Omental fat pad (tissue), 3 donors: ENCODE measurements at regions not wholly inside any gene's neighbourhood (a gene's known extent, or its start where the extent isn't known, plus 50 kb on each side); places are given as distances from the start of the nearest gene placed in this dataset.

Experiments
- ATAC-seq: fragments of 150-250 bp; one replicate; pipeline ENCODE4 v1.9.1; 2016; ENCODE audit warnings: mild to moderate bottlenecking, moderate library complexity; ENCODE audit not compliant: low FRiP score
- DNase-seq: peaks from one replicate; pipeline ENCODE4 v3.0.0-alpha.2; 2019; ENCODE audit warnings: low spot score
- TF ChIP-seq, protein P1 (sequence below), 3 donors: fragments of 450-650 bp; IDR thresholded peaks; one replicate each; pipeline ENCODE4 v1.5.1; 2016 to 2017; ENCODE audit warnings: antibody characterized with exemption in 3 of 3, mild to moderate bottlenecking in 3 of 3, moderate library complexity in 2 of 3

DNA sequence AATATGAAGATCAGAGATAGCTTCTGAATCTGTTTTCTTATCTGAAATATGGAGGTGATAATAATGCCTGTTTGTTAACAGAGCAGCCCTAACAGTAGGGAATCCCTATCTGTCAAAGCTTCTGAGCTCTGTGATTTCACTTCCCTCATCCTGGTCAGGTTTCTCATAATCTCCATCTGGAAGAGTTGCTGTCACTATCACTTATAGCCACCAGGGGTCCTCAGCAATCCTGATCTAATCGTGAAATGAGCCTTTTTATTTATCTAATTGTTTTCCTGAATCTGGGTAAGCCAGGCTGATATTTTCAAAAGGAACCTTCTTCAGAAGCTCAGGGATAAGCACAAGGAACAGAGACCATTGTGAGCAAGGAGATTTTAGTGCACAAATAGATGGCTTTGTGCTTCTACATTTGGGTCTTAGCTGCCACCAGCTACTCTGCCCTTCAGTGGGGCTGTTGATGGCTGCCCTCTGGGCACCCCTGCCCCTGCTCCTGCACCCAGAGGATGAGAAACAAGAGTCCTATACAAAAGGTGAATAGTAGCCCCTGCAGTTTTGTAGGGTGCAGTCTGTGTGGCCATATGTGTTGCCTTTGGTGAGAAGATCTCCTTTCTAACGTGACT, 196.4 kb upstream of the RADX start:
- ATAC-seq = no peak
- no peak for DNase-seq
- TF ChIP-seq, protein P1, sequence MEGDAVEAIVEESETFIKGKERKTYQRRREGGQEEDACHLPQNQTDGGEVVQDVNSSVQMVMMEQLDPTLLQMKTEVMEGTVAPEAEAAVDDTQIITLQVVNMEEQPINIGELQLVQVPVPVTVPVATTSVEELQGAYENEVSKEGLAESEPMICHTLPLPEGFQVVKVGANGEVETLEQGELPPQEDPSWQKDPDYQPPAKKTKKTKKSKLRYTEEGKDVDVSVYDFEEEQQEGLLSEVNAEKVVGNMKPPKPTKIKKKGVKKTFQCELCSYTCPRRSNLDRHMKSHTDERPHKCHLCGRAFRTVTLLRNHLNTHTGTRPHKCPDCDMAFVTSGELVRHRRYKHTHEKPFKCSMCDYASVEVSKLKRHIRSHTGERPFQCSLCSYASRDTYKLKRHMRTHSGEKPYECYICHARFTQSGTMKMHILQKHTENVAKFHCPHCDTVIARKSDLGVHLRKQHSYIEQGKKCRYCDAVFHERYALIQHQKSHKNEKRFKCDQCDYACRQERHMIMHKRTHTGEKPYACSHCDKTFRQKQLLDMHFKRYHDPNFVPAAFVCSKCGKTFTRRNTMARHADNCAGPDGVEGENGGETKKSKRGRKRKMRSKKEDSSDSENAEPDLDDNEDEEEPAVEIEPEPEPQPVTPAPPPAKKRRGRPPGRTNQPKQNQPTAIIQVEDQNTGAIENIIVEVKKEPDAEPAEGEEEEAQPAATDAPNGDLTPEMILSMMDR (IDR thresholded peaks at IDR 0.05) = no peak

DNA sequence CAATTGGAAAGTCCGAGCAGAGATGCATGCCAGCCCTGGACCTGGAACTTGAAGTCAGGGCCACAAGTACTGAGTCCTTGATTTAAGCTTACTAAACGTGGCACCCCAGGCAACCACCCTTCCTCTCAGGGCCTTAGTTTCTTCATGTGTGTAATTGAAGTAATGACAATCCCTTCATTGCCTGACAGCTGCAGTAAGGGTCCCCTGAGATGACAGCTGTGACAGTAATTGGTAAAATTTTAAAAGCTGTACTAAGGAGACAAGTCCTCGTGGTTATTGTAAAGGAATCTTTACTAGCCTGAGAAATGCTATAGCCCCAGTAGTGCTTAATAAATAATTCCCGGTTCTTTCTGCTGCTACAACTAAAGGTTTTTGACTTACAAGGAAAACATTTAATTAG, 175.1 kb upstream of the RADX start:
- ATAC-seq = no peak
- TF ChIP-seq, protein P1 (IDR thresholded peaks at IDR 0.05) = no peak

DNA sequence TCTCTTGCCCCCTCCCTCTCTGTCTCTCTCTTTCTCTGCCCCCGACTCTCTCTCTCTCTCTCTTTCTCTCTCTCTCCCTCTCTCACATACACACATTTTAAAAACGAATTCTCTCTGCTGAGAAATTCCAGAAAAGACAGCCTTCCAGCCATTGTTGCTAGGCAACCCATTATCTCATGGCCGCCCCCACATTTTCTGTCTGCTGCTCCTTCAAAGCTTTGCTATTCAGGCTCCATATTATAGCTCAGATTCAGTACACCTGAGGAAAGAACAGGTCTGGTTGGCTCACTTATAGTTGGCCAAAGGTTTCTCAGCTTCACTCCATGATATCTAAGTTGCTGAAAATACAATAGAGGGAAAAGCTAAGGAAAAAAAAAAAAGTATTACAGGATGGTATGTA, 174.4 kb upstream of the RADX start:
- TF ChIP-seq, protein P1 (IDR thresholded peaks at IDR 0.05) = no peak
- ATAC-seq (no peak), DNase-seq (no peak)

More for the DNA sequence above, 175.1 kb upstream of the RADX start:
- DNase-seq = no peak

DNA sequence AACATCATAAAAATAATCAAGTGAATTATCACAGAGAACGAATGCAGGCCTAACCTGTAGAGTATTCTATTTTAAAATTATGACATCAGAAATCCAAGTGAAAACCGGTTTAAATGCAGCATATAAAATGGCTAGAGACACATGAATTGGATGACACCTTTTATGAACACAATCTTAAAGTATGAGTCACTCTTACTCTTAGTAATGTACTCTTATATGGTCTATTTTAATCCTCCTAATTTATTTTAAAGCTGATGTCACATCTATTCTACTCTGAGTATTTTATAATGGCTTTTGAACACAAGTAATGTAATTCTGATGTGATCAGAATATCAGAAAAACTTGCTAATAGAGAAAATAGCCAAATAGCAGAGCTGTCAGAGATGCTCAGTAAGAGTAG, 161.4 kb upstream of the RADX start:
- ATAC-seq (no peak), DNase-seq (no peak)
- TF ChIP-seq, protein P1 (IDR thresholded peaks at IDR 0.05) = no peak

DNA sequence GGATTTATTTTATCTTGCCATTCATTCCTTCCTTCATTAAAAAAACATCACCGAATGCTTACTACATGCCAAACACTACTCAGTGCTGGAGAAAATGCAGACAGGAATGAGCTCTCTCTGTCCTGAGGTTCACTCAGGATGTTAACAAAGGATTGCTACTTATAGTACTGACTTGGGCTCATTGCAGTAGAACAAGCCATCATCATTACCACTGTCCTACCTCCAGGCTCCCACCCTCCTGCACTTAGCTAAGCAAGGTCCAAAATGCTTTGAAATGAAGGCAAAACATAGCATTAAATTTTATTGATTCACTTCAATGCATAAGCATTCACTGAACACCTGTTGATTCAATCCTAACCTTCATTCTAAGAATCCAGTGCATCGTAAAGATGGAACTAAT, 159.8 kb upstream of the RADX start:
- TF ChIP-seq, protein P1 (IDR thresholded peaks at IDR 0.05) = no peak
- ATAC-seq = no peak

DNA sequence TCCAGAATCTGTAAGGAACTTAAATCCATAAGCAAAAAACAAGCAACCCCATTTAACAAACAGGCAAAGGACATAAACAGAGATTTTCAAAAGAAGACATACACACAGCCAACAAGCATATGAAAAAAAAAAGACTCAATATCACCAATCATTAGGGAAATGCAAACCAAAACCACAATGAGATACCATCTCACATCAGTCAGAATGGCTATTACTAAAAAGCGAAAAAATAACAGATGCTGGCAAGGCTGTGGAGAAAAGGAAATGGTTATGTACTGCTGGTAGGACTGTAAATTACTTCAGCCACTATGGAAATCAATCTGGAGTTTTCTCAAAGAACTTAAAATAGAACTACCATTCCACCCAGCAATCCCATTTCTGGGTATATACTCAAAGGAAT, 156.8 kb upstream of the RADX start:
- TF ChIP-seq, protein P1 (IDR thresholded peaks at IDR 0.05) = no peak
- no peak for ATAC-seq
- no peak for DNase-seq

More for the DNA sequence above, 159.8 kb upstream of the RADX start:
- DNase-seq = no peak

DNA sequence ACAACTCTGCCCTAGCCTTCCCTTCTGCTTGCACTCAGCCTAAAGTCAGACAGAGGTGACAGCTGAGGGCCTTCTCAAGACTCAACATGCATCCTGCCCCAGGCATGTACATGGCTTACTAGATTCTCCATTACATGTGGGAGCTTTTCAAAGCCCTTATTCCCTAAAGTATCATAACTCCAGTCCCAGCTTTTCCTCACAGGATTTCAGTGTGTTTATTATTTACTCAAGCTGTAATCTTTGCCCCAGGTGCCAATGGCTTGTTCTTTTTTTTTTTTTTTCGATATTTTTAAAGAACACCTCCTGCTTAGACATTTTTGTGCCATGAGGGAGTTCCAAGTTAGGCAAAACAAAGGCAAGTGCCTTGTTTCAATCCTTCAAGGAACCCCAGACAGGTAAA, 154.0 kb upstream of the RADX start:
- ATAC-seq = no peak

More for the DNA sequence above, 154.0 kb upstream of the RADX start:
- TF ChIP-seq, protein P1 (IDR thresholded peaks at IDR 0.05) = no peak
- DNase-seq = no peak
